H1 (cell line): ENCODE measurements at regions not wholly inside any gene's neighbourhood (a gene's known extent, or its start where the extent isn't known, plus 50 kb on each side); places are given as distances from the start of the nearest gene placed in this dataset.
A peak's percentile ranks its signal among the peaks of the same experiment; 100 is the strongest.

ENCODE experiments used
- CTCF ChIA-PET: fragments of 300-600 bp; sonication (Branson Sonifier 250); formaldehyde crosslinking; loops from one replicate; lab custom pipeline; 2021; ENCODE audit not compliant: partially characterized antibody; lab: Charles Lee
- POLR2A ChIA-PET: fragments of 300-600 bp; sonication (Branson Sonifier 250); formaldehyde crosslinking; loops from one replicate; lab custom pipeline; 2021; ENCODE audit warnings: inconsistent platforms; ENCODE audit not compliant: partially characterized antibody; lab: Charles Lee
- DNase-seq, 2 experiments: peaks; one replicate each; pipeline versions ENCODE4 v3.0.0 to v3.0.0-alpha.2; 2010 to 2022; ENCODE audit warnings: low spot score in 2 of 2, low read depth in 1 of 2, mixed read lengths in 1 of 2
- FAIRE-seq: peaks from 2 replicates; lab custom pipeline; 2011; peaks lifted over from hg19 to GRCh38; lab: Jason Lieb, UNC
- H2AFZ ChIP-seq: 2 replicates; pipeline ENCODE4 v1.8.1; 2012; ENCODE audit warnings: low read length, inconsistent platforms
- H2AK5ac ChIP-seq: 2 replicates; pipeline ENCODE4 v1.6.1; 2013; ENCODE audit warnings: low read depth, low read length
- H2BK120ac ChIP-seq: replicated peaks from 2 replicates; pipeline ENCODE3; 2013; ENCODE audit warnings: low read depth, low read length, inconsistent platforms
- H2BK12ac ChIP-seq: 2 replicates; pipeline ENCODE4 v1.6.1; 2013; ENCODE audit warnings: low read depth, low read length
- H2BK15ac ChIP-seq: 2 replicates; pipeline ENCODE4 v1.6.1; 2013; ENCODE audit warnings: low read length
- H2BK20ac ChIP-seq: 2 replicates; pipeline ENCODE4 v1.6.1; 2013; ENCODE audit warnings: low read length
- H2BK5ac ChIP-seq: 2 replicates; pipeline ENCODE4 v1.6.1; 2013; ENCODE audit warnings: low read depth, low read length
- H3K14ac ChIP-seq: 2 replicates; pipeline ENCODE4 v1.6.1; 2013; ENCODE audit warnings: inconsistent platforms; ENCODE audit not compliant: insufficient read length
- H3K18ac ChIP-seq: 2 replicates; pipeline ENCODE4 v1.6.1; 2013; ENCODE audit warnings: low read length; ENCODE audit errors: extremely low read depth
- H3K23ac ChIP-seq: 2 replicates; pipeline ENCODE4 v1.6.1; 2013; ENCODE audit warnings: inconsistent platforms; ENCODE audit not compliant: insufficient read length
- H3K23me2 ChIP-seq: 2 replicates; pipeline ENCODE4 v1.6.1; 2013; ENCODE audit warnings: low read depth, low read length
- H3K27ac ChIP-seq: 2 replicates; pipeline ENCODE4 v1.6.1; 2011; ENCODE audit warnings: low read depth, low read length, inconsistent platforms
- H3K27me3 ChIP-seq, 4 experiments: replicated peaks in 1 of 4; 1 replicate in 1 of 4; 2 replicates in 3 of 4; pipeline versions ENCODE4 v1.6.1 to v1.8.1; 2011 to 2013; ENCODE audit warnings: low read length in 3 of 4, mild to moderate bottlenecking in 3 of 4, inconsistent platforms in 2 of 4, mixed read lengths in 2 of 4, moderate library complexity in 1 of 4; ENCODE audit not compliant: control insufficient read depth in 3 of 4, insufficient read depth in 3 of 4; ENCODE audit errors: extremely low read depth in 1 of 4
- H3K36me3 ChIP-seq, 4 experiments: 2 replicates each; pipeline versions ENCODE4 v1.6.1 to v1.8.1; 2011 to 2013; ENCODE audit warnings: mild to moderate bottlenecking in 4 of 4, low read length in 3 of 4, moderate library complexity in 2 of 4, control low read depth in 1 of 4, inconsistent platforms in 1 of 4; ENCODE audit not compliant: insufficient read depth in 4 of 4, control insufficient read depth in 2 of 4
- H3K4ac ChIP-seq: replicated peaks from 2 replicates; pipeline ENCODE3; 2013; ENCODE audit warnings: low read length, low read depth, mixed read lengths, inconsistent platforms; ENCODE audit not compliant: insufficient read length
- H3K4me1 ChIP-seq, 4 experiments: replicated peaks in 1 of 4; 1 replicate in 1 of 4; 2 replicates in 3 of 4; pipeline versions ENCODE4 v1.6.1 to v1.8.1; 2011 to 2013; ENCODE audit warnings: low read length in 3 of 4, inconsistent platforms in 2 of 4, mixed read lengths in 1 of 4; ENCODE audit not compliant: insufficient read depth in 4 of 4, control insufficient read depth in 3 of 4
- H3K4me2 ChIP-seq, 2 experiments: 2 replicates each; pipeline versions ENCODE4 v1.6.1 to v1.8.1; 2011 to 2013; ENCODE audit warnings: low read depth in 2 of 2, low read length in 2 of 2, control low read depth in 1 of 2, inconsistent platforms in 1 of 2, mild to moderate bottlenecking in 1 of 2; ENCODE audit not compliant: insufficient read depth in 1 of 2
- H3K4me3 ChIP-seq, 4 experiments: fragments of 200-600, 300-600 bp in 1 of 4; sonication (generic), shearing (Covaris generic), sonication (Bioruptor Twin) in 1 of 4; 2 replicates each; pipeline versions ENCODE4 v1.5.1 to v1.8.1; 2011 to 2016; ENCODE audit warnings: low read length in 4 of 4, low read depth in 3 of 4, control low read depth in 2 of 4, inconsistent platforms in 2 of 4, mild to moderate bottlenecking in 2 of 4, mixed read lengths in 1 of 4, moderate library complexity in 1 of 4; ENCODE audit not compliant: insufficient read depth in 2 of 4; ENCODE audit errors: extremely low read depth in 1 of 4
- H3K56ac ChIP-seq: replicated peaks from 2 replicates; pipeline ENCODE3; 2013; ENCODE audit warnings: low read depth, mild to moderate bottlenecking, mixed read lengths, low read length, inconsistent platforms; ENCODE audit not compliant: insufficient read length
- H3K79me1 ChIP-seq: 2 replicates; pipeline ENCODE4 v1.6.1; 2013; ENCODE audit warnings: low read depth, low read length, control low read depth
- H3K79me2 ChIP-seq, 2 experiments: 2 replicates each; pipeline versions ENCODE4 v1.6.1 to v1.8.1; 2012 to 2013; ENCODE audit warnings: low read length in 2 of 2, mild to moderate bottlenecking in 2 of 2, inconsistent platforms in 1 of 2; ENCODE audit not compliant: insufficient read depth in 2 of 2, control insufficient read depth in 1 of 2
- H3K9ac ChIP-seq, 4 experiments: replicated peaks in 1 of 4; 1 replicate in 1 of 4; 2 replicates in 3 of 4; pipeline versions ENCODE4 v1.6.1 to v1.8.1; 2011 to 2013; ENCODE audit warnings: low read depth in 3 of 4, low read length in 3 of 4, control low read depth in 2 of 4, mild to moderate bottlenecking in 2 of 4, moderate library complexity in 2 of 4, inconsistent platforms in 1 of 4; ENCODE audit errors: extremely low read depth in 1 of 4
- H3K9me3 ChIP-seq, 2 experiments: 2 replicates each; pipeline versions ENCODE4 v1.6.1 to v1.8.1; 2012 to 2013; ENCODE audit warnings: mild to moderate bottlenecking in 2 of 2, moderate library complexity in 2 of 2, control low read depth in 1 of 2, inconsistent platforms in 1 of 2, low read depth in 1 of 2, low read length in 1 of 2, mixed read lengths in 1 of 2; ENCODE audit not compliant: insufficient read depth in 2 of 2
- H4K20me1 ChIP-seq, 2 experiments: replicated peaks in 1 of 2; 2 replicates each; pipeline versions ENCODE3 to v1.8.1; 2011 to 2013; ENCODE audit warnings: inconsistent platforms in 2 of 2, low read length in 2 of 2, mild to moderate bottlenecking in 1 of 2; ENCODE audit not compliant: insufficient read depth in 2 of 2, control insufficient read depth in 1 of 2
- H4K5ac ChIP-seq: 2 replicates; pipeline ENCODE4 v1.6.1; 2013; ENCODE audit warnings: low read length, low read depth, mixed read lengths, inconsistent platforms; ENCODE audit not compliant: insufficient read length
- H4K8ac ChIP-seq: 2 replicates; pipeline ENCODE4 v1.8.0; 2013; ENCODE audit warnings: mild to moderate bottlenecking, moderate library complexity, low read length, inconsistent platforms; ENCODE audit not compliant: insufficient read depth; ENCODE audit errors: extremely low read depth
- H4K91ac ChIP-seq: replicated peaks from 2 replicates; pipeline ENCODE3; 2013; ENCODE audit warnings: low read length, mixed read lengths, inconsistent platforms; ENCODE audit not compliant: insufficient read length
- ATF3 ChIP-seq: IDR thresholded peaks from 2 replicates; pipeline ENCODE4 v1.6.1; 2011; ENCODE audit warnings: low read depth, mild to moderate bottlenecking, low read length; ENCODE audit not compliant: insufficient read depth
- BCL11A ChIP-seq, 2 experiments: IDR thresholded peaks; one replicate each; pipeline ENCODE4 v1.6.1; 2011; ENCODE audit warnings: low read depth in 2 of 2, low read length in 2 of 2, mild to moderate bottlenecking in 2 of 2
- CTBP2 ChIP-seq: IDR thresholded peaks from 2 replicates; pipeline ENCODE4 v1.7.0; 2011; ENCODE audit warnings: borderline replicate concordance, mild to moderate bottlenecking, moderate library complexity, mixed read lengths, low read length; ENCODE audit not compliant: insufficient read depth, insufficient read length
- EP300 ChIP-seq, 2 experiments: IDR thresholded peaks; 1 replicate in 1 of 2; 2 replicates in 1 of 2; pipeline ENCODE4 v1.6.1; 2011 to 2012; ENCODE audit warnings: low read depth in 2 of 2, low read length in 2 of 2, mild to moderate bottlenecking in 2 of 2, borderline replicate concordance in 1 of 2, inconsistent platforms in 1 of 2, moderate library complexity in 1 of 2
- JUND ChIP-seq: IDR thresholded peaks from 2 replicates; pipeline ENCODE4 v1.6.1; 2011; ENCODE audit warnings: mild to moderate bottlenecking, improper control_type of control experiment, low read length
- KDM5A ChIP-seq: fragments of 200-600 bp; IDR thresholded peaks from 2 replicates; pipeline ENCODE4 v1.7.1; 2012; ENCODE audit warnings: mild to moderate bottlenecking, low read length, inconsistent platforms, mixed read lengths
- POU5F1 ChIP-seq: IDR thresholded peaks from 2 replicates; pipeline ENCODE4 v1.6.1; 2011; ENCODE audit warnings: low read depth, mild to moderate bottlenecking, low read length, moderate library complexity
- RAD21 ChIP-seq, 2 experiments: IDR thresholded peaks in 1 of 2; conservative IDR thresholded peaks in 1 of 2; 2 replicates each; pipeline ENCODE4 v1.6.1; 2011; ENCODE audit warnings: low read depth in 2 of 2, low read length in 2 of 2, improper control_type of control experiment in 1 of 2, inconsistent platforms in 1 of 2, mild to moderate bottlenecking in 1 of 2, moderate library complexity in 1 of 2
- SAP30 ChIP-seq: fragments of 300-600 bp; sonication (generic); IDR thresholded peaks from 2 replicates; pipeline ENCODE4 v1.7.1; 2012; ENCODE audit warnings: low read length, moderate library complexity, mild to moderate bottlenecking, inconsistent platforms; ENCODE audit not compliant: insufficient read depth, insufficient replicate concordance
- SP2 ChIP-seq: IDR thresholded peaks from 2 replicates; pipeline ENCODE4 v1.6.1; 2012; ENCODE audit warnings: mild to moderate bottlenecking, low read length, inconsistent platforms
- USF2 ChIP-seq: IDR thresholded peaks from 2 replicates; pipeline ENCODE4 v1.6.1; 2011; ENCODE audit warnings: low read length, improper control_type of control experiment
- ZNF274 ChIP-seq: IDR thresholded peaks from 2 replicates; pipeline ENCODE4 v1.7.0; 2012; ENCODE audit warnings: low read length, borderline replicate concordance; ENCODE audit errors: extremely low read depth
- WGBS, 2 experiments: shearing (Covaris generic) in 1 of 2; methylation state at CpG; one replicate each; pipeline versions ENCODE4 v1.1.6 to v1.1.7; 2013 to 2015; ENCODE audit warnings: low lambda C conversion rate in 2 of 2, mixed read lengths in 2 of 2, inconsistent platforms in 1 of 2, low coverage in 1 of 2, missing lambda C conversion rate in 1 of 2; ENCODE audit not compliant: insufficient replicate concordance in 2 of 2, insufficient coverage in 1 of 2, insufficient read length in 1 of 2; ENCODE audit errors: extremely low coverage in 1 of 2, missing lambda C conversion rate in 1 of 2; 5-methylcytosine and 5-hydroxymethylcytosine counted together

GRCh38 chr7:25321424-25321823, 93.1 kb upstream of the NPVF start:
- H3K4me2 ChIP-seq = no peak overlapping the region
- H3K56ac ChIP-seq = no peak overlapping the region
- no peak overlapping the region for H2AK5ac ChIP-seq
- H4K91ac ChIP-seq = no peak overlapping the region
- H2BK15ac ChIP-seq = no peak overlapping the region
- no peak overlapping the region for H3K9ac ChIP-seq
- no peaks in the 10 kb centered on the region; a peak in 1 of 7 replicates for H3K4me1 ChIP-seq
- H3K36me3 ChIP-seq = no peaks in the 10 kb centered on the region
- ChIA-PET POLR2A (no interaction called here), CTCF (interaction anchor here (0.6 to 2.8 kb wide), 8 partner anchors 11 to 251 kb away, joined by 3 to 12 read pairs (median 4); no protein-coding TSS in a partner anchor)
- no peaks in the 10 kb centered on the region for H4K20me1 ChIP-seq
- H3K23me2 ChIP-seq = peaks cover 3% of the 10 kb centered on the region; the same call in 1 of the 2 replicates
- H3K23ac ChIP-seq = no peak overlapping the region
- no peak overlapping the region for H3K27ac ChIP-seq
- 82% methylated on average over 5 of the region's 5 CpGs; no CpG with 5 or more reads in 1 of the 2 experiments for WGBS, 2 experiments
- no peaks in the 10 kb centered on the region for H3K79me2 ChIP-seq
- H3K4ac ChIP-seq = no peak overlapping the region
- H3K9me3 ChIP-seq = no peaks in the 10 kb centered on the region
- no peak overlapping the region for H4K8ac ChIP-seq
- H3K14ac ChIP-seq = no peak overlapping the region
- no peak overlapping the region for H2BK5ac ChIP-seq
- H3K79me1 ChIP-seq = no peaks in the 10 kb centered on the region
- DNase-seq (no peak), FAIRE-seq (no peak)
- no peak overlapping the region for H2BK20ac ChIP-seq
- H3K27me3 ChIP-seq = peaks cover 0 to 1% (median 0%) of the 10 kb centered on the region in 4 experiments; a peak in 1 of 7 replicates
- H2BK120ac ChIP-seq = no peak overlapping the region
- H3K18ac ChIP-seq = no peak overlapping the region
- peak overlapping the region; percentile 88; the same call in 1 of the 2 replicates for H2AFZ ChIP-seq
- H3K4me3 ChIP-seq = no peak overlapping the region
- no peak overlapping the region for H4K5ac ChIP-seq
- no peak overlapping the region for H2BK12ac ChIP-seq
- TF ChIP-seq ATF3 (no peak), EP300 (IDR thresholded peaks at IDR 0.05; ENCODE audit: borderline replicate concordance in 1 of 2, low read depth in 2 of 2, low read length in 2 of 2) (no peak), RAD21 (IDR thresholded peaks at IDR 0.05 in 1 of 2, conservative IDR thresholded peaks at IDR 0.05 in 1 of 2; ENCODE audit: low read depth in 2 of 2, low read length in 2 of 2) (no peak), POU5F1 (no peak), USF2 (no peak), CTBP2 (no peak), ZNF274 (no peak), SAP30 (no peak), BCL11A (IDR thresholded peaks at IDR 0.05; ENCODE audit: low read depth in 2 of 2, low read length in 2 of 2) (no peak), JUND (no peak), SP2 (no peak), KDM5A (no peak)
